ENCODE measurements at regions not wholly inside any gene's neighbourhood (a gene's known extent, or its start where the extent isn't known, plus 50 kb on each side); places are given as distances from the start of the nearest gene placed in this dataset.

- TF ChIP-seq CTCF (IDR thresholded peaks at IDR 0.05; ENCODE audit: low read length) (peak; percentile 66), EZH2 (IDR thresholded peaks at IDR 0.05; ENCODE audit: borderline replicate concordance, low read length) (no peak)
These were observed 297.2 kb downstream of the RPLP1 start for GRCh38 chr15:69749797-69750196.
